ENCODE measurements at regions not wholly inside any gene's neighbourhood (a gene's known extent, or its start where the extent isn't known, plus 50 kb on each side); places are given as distances from the start of the nearest gene placed in this dataset.

- Histone ChIP-seq H3K9me3 (no peaks in the 10 kb centered on the region), H3K36me3 (ENCODE audit: low read depth) (no peaks in the 10 kb centered on the region), H3K4me1 (ENCODE audit: low read depth) (no peaks in the 10 kb centered on the region), H3K4me3 (no peak overlapping the region)
- TF ChIP-seq, protein P1, sequence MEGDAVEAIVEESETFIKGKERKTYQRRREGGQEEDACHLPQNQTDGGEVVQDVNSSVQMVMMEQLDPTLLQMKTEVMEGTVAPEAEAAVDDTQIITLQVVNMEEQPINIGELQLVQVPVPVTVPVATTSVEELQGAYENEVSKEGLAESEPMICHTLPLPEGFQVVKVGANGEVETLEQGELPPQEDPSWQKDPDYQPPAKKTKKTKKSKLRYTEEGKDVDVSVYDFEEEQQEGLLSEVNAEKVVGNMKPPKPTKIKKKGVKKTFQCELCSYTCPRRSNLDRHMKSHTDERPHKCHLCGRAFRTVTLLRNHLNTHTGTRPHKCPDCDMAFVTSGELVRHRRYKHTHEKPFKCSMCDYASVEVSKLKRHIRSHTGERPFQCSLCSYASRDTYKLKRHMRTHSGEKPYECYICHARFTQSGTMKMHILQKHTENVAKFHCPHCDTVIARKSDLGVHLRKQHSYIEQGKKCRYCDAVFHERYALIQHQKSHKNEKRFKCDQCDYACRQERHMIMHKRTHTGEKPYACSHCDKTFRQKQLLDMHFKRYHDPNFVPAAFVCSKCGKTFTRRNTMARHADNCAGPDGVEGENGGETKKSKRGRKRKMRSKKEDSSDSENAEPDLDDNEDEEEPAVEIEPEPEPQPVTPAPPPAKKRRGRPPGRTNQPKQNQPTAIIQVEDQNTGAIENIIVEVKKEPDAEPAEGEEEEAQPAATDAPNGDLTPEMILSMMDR (IDR thresholded peaks at IDR 0.05) = no peak
- ATAC-seq = no peak
- no peak for DNase-seq
- intact Hi-C loops (cut with DNase I, micrococcal nuclease) = no loop called here
Measured at GRCh38 chr18:73164430-73164829, 296.6 kb upstream of the NETO1 start.

DNA sequence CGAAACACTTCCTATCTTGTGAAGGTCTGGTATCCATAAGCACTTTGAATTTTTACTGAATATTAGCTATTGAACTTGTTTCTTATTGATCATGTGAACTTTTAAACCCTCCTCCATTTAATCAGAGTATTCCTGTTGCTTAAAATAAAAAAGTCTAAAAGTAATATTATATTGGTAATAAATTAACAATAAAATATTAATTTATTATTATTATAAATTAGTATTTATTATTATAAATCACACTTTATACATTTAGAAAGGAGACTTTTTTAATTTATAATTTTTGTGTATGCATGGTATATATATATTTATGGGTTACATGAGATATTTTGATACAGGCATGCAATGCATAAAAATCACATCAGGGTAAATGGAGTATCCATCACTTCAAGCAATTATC, 295.4 kb upstream of the NETO1 start:
- TF ChIP-seq, protein P1 (IDR thresholded peaks at IDR 0.05) = no peak
- intact Hi-C loops (cut with DNase I, micrococcal nuclease) = no loop called here
- Histone ChIP-seq H3K4me3 (no peak overlapping the region), H3K36me3 (ENCODE audit: low read depth) (no peaks in the 10 kb centered on the region), H3K9me3 (no peaks in the 10 kb centered on the region), H3K4me1 (ENCODE audit: low read depth) (no peaks in the 10 kb centered on the region)
- DNase-seq (no peak), ATAC-seq (no peak)

DNA sequence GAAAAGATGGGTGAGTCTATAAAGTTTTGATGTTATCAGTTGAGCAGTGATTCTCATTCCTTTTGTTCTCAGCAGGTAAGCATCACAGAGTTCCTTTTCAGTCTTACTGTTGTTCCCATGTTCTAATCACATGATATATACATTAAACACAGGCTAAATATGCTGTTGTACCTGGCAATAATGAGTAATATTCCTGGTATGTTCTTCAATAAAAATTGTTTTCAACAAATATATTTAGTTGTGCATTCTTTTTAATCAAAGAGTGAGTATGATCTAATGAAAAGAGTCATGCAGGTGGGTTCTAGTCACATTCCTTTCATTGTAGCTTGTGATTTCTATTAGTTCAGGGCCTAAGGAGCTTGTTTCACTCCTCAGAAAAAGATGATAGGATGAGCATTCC, 288.3 kb upstream of the NETO1 start:
- DNase-seq = no peak
- intact Hi-C loops (cut with DNase I, micrococcal nuclease) = no loop called here
- H3K4me3 ChIP-seq = no peak overlapping the region
- TF ChIP-seq, protein P1 (IDR thresholded peaks at IDR 0.05) = no peak
- no peaks in the 10 kb centered on the region for H3K9me3 ChIP-seq
- no peak for ATAC-seq
- H3K36me3 ChIP-seq (ENCODE audit: low read depth) = no peaks in the 10 kb centered on the region
- H3K4me1 ChIP-seq (ENCODE audit: low read depth) = no peaks in the 10 kb centered on the region

GRCh38 chr18:73153271-73153670, 285.5 kb upstream of the NETO1 start:
- Histone ChIP-seq H3K4me3 (no peak overlapping the region), H3K36me3 (ENCODE audit: low read depth) (no peaks in the 10 kb centered on the region), H3K9me3 (no peaks in the 10 kb centered on the region), H3K4me1 (ENCODE audit: low read depth) (no peaks in the 10 kb centered on the region)
- DNase-seq (no peak), ATAC-seq (no peak)
- TF ChIP-seq, protein P1 (IDR thresholded peaks at IDR 0.05) = no peak
- intact Hi-C loops (cut with DNase I, micrococcal nuclease) = no loop called here

- intact Hi-C loops (cut with DNase I, micrococcal nuclease) = no loop called here
- no peak for DNase-seq
- Histone ChIP-seq H3K36me3 (ENCODE audit: low read depth) (no peaks in the 10 kb centered on the region), H3K4me1 (ENCODE audit: low read depth) (no peaks in the 10 kb centered on the region), H3K4me3 (no peak overlapping the region), H3K9me3 (no peaks in the 10 kb centered on the region)
- ATAC-seq = no peak
- TF ChIP-seq, protein P1 (IDR thresholded peaks at IDR 0.05) = no peak
Measured at GRCh38 chr18:73151086-73151485, 283.3 kb upstream of the NETO1 start.

DNA sequence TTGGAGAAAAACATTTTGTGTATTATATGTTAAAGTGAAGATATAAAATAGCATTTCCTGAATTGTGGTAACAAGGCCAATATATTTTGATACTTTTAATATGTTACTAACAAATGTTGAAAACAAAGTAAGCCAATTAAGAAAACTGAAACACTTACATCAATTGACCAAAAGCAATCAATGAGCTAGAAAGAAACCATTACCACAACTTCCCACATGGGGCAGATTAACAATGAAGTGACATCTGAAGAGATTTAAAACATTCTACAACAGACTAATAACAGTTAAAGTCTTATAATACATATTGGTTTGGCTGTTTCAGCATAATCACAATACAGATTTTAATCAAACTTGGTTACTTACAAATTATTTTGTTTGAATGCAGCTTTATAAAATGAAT, 282.4 kb upstream of the NETO1 start:
- Histone ChIP-seq H3K9me3 (no peaks in the 10 kb centered on the region), H3K4me3 (no peak overlapping the region), H3K4me1 (ENCODE audit: low read depth) (no peaks in the 10 kb centered on the region), H3K36me3 (ENCODE audit: low read depth) (no peaks in the 10 kb centered on the region)
- no peak for ATAC-seq
- TF ChIP-seq, protein P1 (IDR thresholded peaks at IDR 0.05) = no peak
- no peak for DNase-seq
- intact Hi-C loops (cut with DNase I, micrococcal nuclease) = no loop called here
